Astrocyte (in vitro differentiated cells and primary cell): ENCODE measurements at regions not wholly inside any gene's neighbourhood (a gene's known extent, or its start where the extent isn't known, plus 50 kb on each side); places are given as distances from the start of the nearest gene placed in this dataset.

Source experiments
- EZH2 ChIP-seq: IDR thresholded peaks from 2 replicates; pipeline ENCODE4 v1.6.1; 2012; ENCODE audit warnings: mild to moderate bottlenecking, low read length, inconsistent platforms; ENCODE audit not compliant: insufficient read depth
- TF ChIP-seq, protein P1 (sequence below): IDR thresholded peaks from 2 replicates; pipeline ENCODE4 v1.5.1; 2011; ENCODE audit warnings: low read depth, mild to moderate bottlenecking, inconsistent platforms, low read length, moderate library complexity; ENCODE audit not compliant: insufficient read depth

DNA sequence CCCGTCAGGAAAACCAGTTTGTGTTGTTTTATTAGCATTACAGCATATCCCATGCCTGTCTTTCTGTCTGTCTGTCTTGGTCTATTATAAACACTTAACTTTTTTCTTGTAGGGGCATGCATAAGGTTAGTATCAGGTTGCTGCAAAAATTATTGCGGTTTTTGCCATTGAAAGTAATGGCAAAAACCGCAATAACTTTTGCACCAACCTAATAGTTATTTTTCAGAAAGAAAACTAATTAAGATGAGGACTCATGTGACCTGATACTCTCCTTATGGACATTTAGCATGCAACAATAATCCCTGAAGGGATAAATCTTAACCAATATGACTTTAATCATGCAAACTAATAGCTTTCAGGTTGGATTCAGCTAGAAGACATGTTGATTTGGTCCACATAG, 326.7 kb upstream of the SUCLG2 start:
- TF ChIP-seq EZH2 = no peak
- TF ChIP-seq, protein P1, sequence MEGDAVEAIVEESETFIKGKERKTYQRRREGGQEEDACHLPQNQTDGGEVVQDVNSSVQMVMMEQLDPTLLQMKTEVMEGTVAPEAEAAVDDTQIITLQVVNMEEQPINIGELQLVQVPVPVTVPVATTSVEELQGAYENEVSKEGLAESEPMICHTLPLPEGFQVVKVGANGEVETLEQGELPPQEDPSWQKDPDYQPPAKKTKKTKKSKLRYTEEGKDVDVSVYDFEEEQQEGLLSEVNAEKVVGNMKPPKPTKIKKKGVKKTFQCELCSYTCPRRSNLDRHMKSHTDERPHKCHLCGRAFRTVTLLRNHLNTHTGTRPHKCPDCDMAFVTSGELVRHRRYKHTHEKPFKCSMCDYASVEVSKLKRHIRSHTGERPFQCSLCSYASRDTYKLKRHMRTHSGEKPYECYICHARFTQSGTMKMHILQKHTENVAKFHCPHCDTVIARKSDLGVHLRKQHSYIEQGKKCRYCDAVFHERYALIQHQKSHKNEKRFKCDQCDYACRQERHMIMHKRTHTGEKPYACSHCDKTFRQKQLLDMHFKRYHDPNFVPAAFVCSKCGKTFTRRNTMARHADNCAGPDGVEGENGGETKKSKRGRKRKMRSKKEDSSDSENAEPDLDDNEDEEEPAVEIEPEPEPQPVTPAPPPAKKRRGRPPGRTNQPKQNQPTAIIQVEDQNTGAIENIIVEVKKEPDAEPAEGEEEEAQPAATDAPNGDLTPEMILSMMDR = no peak
